H1 (cell line): ENCODE measurements at regions not wholly inside any gene's neighbourhood (a gene's known extent, or its start where the extent isn't known, plus 50 kb on each side); places are given as distances from the start of the nearest gene placed in this dataset.

Source experiments
- CTCF ChIA-PET: fragments of 300-600 bp; sonication (Branson Sonifier 250); formaldehyde crosslinking; loops from one replicate; lab custom pipeline; 2021; ENCODE audit not compliant: partially characterized antibody; lab: Charles Lee
- POLR2A ChIA-PET: fragments of 300-600 bp; sonication (Branson Sonifier 250); formaldehyde crosslinking; loops from one replicate; lab custom pipeline; 2021; ENCODE audit warnings: inconsistent platforms; ENCODE audit not compliant: partially characterized antibody; lab: Charles Lee
- DNase-seq, 2 experiments: peaks; one replicate each; pipeline versions ENCODE4 v3.0.0 to v3.0.0-alpha.2; 2010 to 2022; ENCODE audit warnings: low spot score in 2 of 2, low read depth in 1 of 2, mixed read lengths in 1 of 2
- FAIRE-seq: peaks from 2 replicates; lab custom pipeline; 2011; peaks lifted over from hg19 to GRCh38; lab: Jason Lieb, UNC
- H2AFZ ChIP-seq: 2 replicates; pipeline ENCODE4 v1.8.1; 2012; ENCODE audit warnings: low read length, inconsistent platforms
- H2AK5ac ChIP-seq: 2 replicates; pipeline ENCODE4 v1.6.1; 2013; ENCODE audit warnings: low read depth, low read length
- H2BK120ac ChIP-seq: replicated peaks from 2 replicates; pipeline ENCODE3; 2013; ENCODE audit warnings: low read depth, low read length, inconsistent platforms
- H2BK12ac ChIP-seq: 2 replicates; pipeline ENCODE4 v1.6.1; 2013; ENCODE audit warnings: low read depth, low read length
- H2BK15ac ChIP-seq: 2 replicates; pipeline ENCODE4 v1.6.1; 2013; ENCODE audit warnings: low read length
- H2BK20ac ChIP-seq: 2 replicates; pipeline ENCODE4 v1.6.1; 2013; ENCODE audit warnings: low read length
- H2BK5ac ChIP-seq: 2 replicates; pipeline ENCODE4 v1.6.1; 2013; ENCODE audit warnings: low read depth, low read length
- H3K14ac ChIP-seq: 2 replicates; pipeline ENCODE4 v1.6.1; 2013; ENCODE audit warnings: inconsistent platforms; ENCODE audit not compliant: insufficient read length
- H3K18ac ChIP-seq: 2 replicates; pipeline ENCODE4 v1.6.1; 2013; ENCODE audit warnings: low read length; ENCODE audit errors: extremely low read depth
- H3K23ac ChIP-seq: 2 replicates; pipeline ENCODE4 v1.6.1; 2013; ENCODE audit warnings: inconsistent platforms; ENCODE audit not compliant: insufficient read length
- H3K23me2 ChIP-seq: 2 replicates; pipeline ENCODE4 v1.6.1; 2013; ENCODE audit warnings: low read depth, low read length
- H3K27ac ChIP-seq: 2 replicates; pipeline ENCODE4 v1.6.1; 2011; ENCODE audit warnings: low read depth, low read length, inconsistent platforms
- H3K27me3 ChIP-seq, 4 experiments: replicated peaks in 1 of 4; 1 replicate in 1 of 4; 2 replicates in 3 of 4; pipeline versions ENCODE4 v1.6.1 to v1.8.1; 2011 to 2013; ENCODE audit warnings: low read length in 3 of 4, mild to moderate bottlenecking in 3 of 4, inconsistent platforms in 2 of 4, mixed read lengths in 2 of 4, moderate library complexity in 1 of 4; ENCODE audit not compliant: control insufficient read depth in 3 of 4, insufficient read depth in 3 of 4; ENCODE audit errors: extremely low read depth in 1 of 4
- H3K36me3 ChIP-seq, 4 experiments: 2 replicates each; pipeline versions ENCODE4 v1.6.1 to v1.8.1; 2011 to 2013; ENCODE audit warnings: mild to moderate bottlenecking in 4 of 4, low read length in 3 of 4, moderate library complexity in 2 of 4, control low read depth in 1 of 4, inconsistent platforms in 1 of 4; ENCODE audit not compliant: insufficient read depth in 4 of 4, control insufficient read depth in 2 of 4
- H3K4ac ChIP-seq: replicated peaks from 2 replicates; pipeline ENCODE3; 2013; ENCODE audit warnings: low read length, low read depth, mixed read lengths, inconsistent platforms; ENCODE audit not compliant: insufficient read length
- H3K4me1 ChIP-seq, 4 experiments: replicated peaks in 1 of 4; 1 replicate in 1 of 4; 2 replicates in 3 of 4; pipeline versions ENCODE4 v1.6.1 to v1.8.1; 2011 to 2013; ENCODE audit warnings: low read length in 3 of 4, inconsistent platforms in 2 of 4, mixed read lengths in 1 of 4; ENCODE audit not compliant: insufficient read depth in 4 of 4, control insufficient read depth in 3 of 4
- H3K4me2 ChIP-seq, 2 experiments: 2 replicates each; pipeline versions ENCODE4 v1.6.1 to v1.8.1; 2011 to 2013; ENCODE audit warnings: low read depth in 2 of 2, low read length in 2 of 2, control low read depth in 1 of 2, inconsistent platforms in 1 of 2, mild to moderate bottlenecking in 1 of 2; ENCODE audit not compliant: insufficient read depth in 1 of 2
- H3K4me3 ChIP-seq, 4 experiments: fragments of 200-600, 300-600 bp in 1 of 4; sonication (generic), shearing (Covaris generic), sonication (Bioruptor Twin) in 1 of 4; 2 replicates each; pipeline versions ENCODE4 v1.5.1 to v1.8.1; 2011 to 2016; ENCODE audit warnings: low read length in 4 of 4, low read depth in 3 of 4, control low read depth in 2 of 4, inconsistent platforms in 2 of 4, mild to moderate bottlenecking in 2 of 4, mixed read lengths in 1 of 4, moderate library complexity in 1 of 4; ENCODE audit not compliant: insufficient read depth in 2 of 4; ENCODE audit errors: extremely low read depth in 1 of 4
- H3K56ac ChIP-seq: replicated peaks from 2 replicates; pipeline ENCODE3; 2013; ENCODE audit warnings: low read depth, mild to moderate bottlenecking, mixed read lengths, low read length, inconsistent platforms; ENCODE audit not compliant: insufficient read length
- H3K79me1 ChIP-seq: 2 replicates; pipeline ENCODE4 v1.6.1; 2013; ENCODE audit warnings: low read depth, low read length, control low read depth
- H3K79me2 ChIP-seq, 2 experiments: 2 replicates each; pipeline versions ENCODE4 v1.6.1 to v1.8.1; 2012 to 2013; ENCODE audit warnings: low read length in 2 of 2, mild to moderate bottlenecking in 2 of 2, inconsistent platforms in 1 of 2; ENCODE audit not compliant: insufficient read depth in 2 of 2, control insufficient read depth in 1 of 2
- H3K9ac ChIP-seq, 4 experiments: replicated peaks in 1 of 4; 1 replicate in 1 of 4; 2 replicates in 3 of 4; pipeline versions ENCODE4 v1.6.1 to v1.8.1; 2011 to 2013; ENCODE audit warnings: low read depth in 3 of 4, low read length in 3 of 4, control low read depth in 2 of 4, mild to moderate bottlenecking in 2 of 4, moderate library complexity in 2 of 4, inconsistent platforms in 1 of 4; ENCODE audit errors: extremely low read depth in 1 of 4
- H3K9me3 ChIP-seq, 2 experiments: 2 replicates each; pipeline versions ENCODE4 v1.6.1 to v1.8.1; 2012 to 2013; ENCODE audit warnings: mild to moderate bottlenecking in 2 of 2, moderate library complexity in 2 of 2, control low read depth in 1 of 2, inconsistent platforms in 1 of 2, low read depth in 1 of 2, low read length in 1 of 2, mixed read lengths in 1 of 2; ENCODE audit not compliant: insufficient read depth in 2 of 2
- H4K20me1 ChIP-seq, 2 experiments: replicated peaks in 1 of 2; 2 replicates each; pipeline versions ENCODE3 to v1.8.1; 2011 to 2013; ENCODE audit warnings: inconsistent platforms in 2 of 2, low read length in 2 of 2, mild to moderate bottlenecking in 1 of 2; ENCODE audit not compliant: insufficient read depth in 2 of 2, control insufficient read depth in 1 of 2
- H4K5ac ChIP-seq: 2 replicates; pipeline ENCODE4 v1.6.1; 2013; ENCODE audit warnings: low read length, low read depth, mixed read lengths, inconsistent platforms; ENCODE audit not compliant: insufficient read length
- H4K8ac ChIP-seq: 2 replicates; pipeline ENCODE4 v1.8.0; 2013; ENCODE audit warnings: mild to moderate bottlenecking, moderate library complexity, low read length, inconsistent platforms; ENCODE audit not compliant: insufficient read depth; ENCODE audit errors: extremely low read depth
- H4K91ac ChIP-seq: replicated peaks from 2 replicates; pipeline ENCODE3; 2013; ENCODE audit warnings: low read length, mixed read lengths, inconsistent platforms; ENCODE audit not compliant: insufficient read length
- BRCA1 ChIP-seq: IDR thresholded peaks from 2 replicates; pipeline ENCODE4 v1.6.1; 2012; ENCODE audit warnings: low read depth, low read length, improper control_type of control experiment
- CEBPB ChIP-seq: IDR thresholded peaks from 2 replicates; pipeline ENCODE4 v1.6.1; 2012; ENCODE audit warnings: low read depth, low read length
- EGR1 ChIP-seq: IDR thresholded peaks from 2 replicates; pipeline ENCODE4 v1.6.1; 2011; ENCODE audit warnings: low read depth, low read length, borderline replicate concordance
- FOSL1 ChIP-seq: IDR thresholded peaks from 2 replicates; pipeline ENCODE4 v1.6.1; 2011; ENCODE audit warnings: mild to moderate bottlenecking, low read depth, low read length, moderate library complexity; ENCODE audit not compliant: insufficient read depth
- HDAC2 ChIP-seq, 2 experiments: fragments of 300-600 bp in 1 of 2; sonication (generic) in 1 of 2; IDR thresholded peaks; 2 replicates each; pipeline ENCODE4 v1.6.1; 2011 to 2012; ENCODE audit warnings: low read depth in 2 of 2, low read length in 2 of 2, mild to moderate bottlenecking in 2 of 2, moderate library complexity in 2 of 2, borderline replicate concordance in 1 of 2, inconsistent platforms in 1 of 2
- PHF8 ChIP-seq: fragments of 200-600 bp; sonication (generic); conservative IDR thresholded peaks from 2 replicates; pipeline ENCODE4 v1.7.1; 2012; ENCODE audit warnings: low read depth, mild to moderate bottlenecking, inconsistent platforms, low read length, moderate library complexity
- TAF1 ChIP-seq: IDR thresholded peaks from 2 replicates; pipeline ENCODE4 v1.6.1; 2011; ENCODE audit warnings: mild to moderate bottlenecking, low read depth, low read length
- TEAD4 ChIP-seq: IDR thresholded peaks from 2 replicates; pipeline ENCODE4 v1.6.1; 2012; ENCODE audit warnings: low read depth, low read length, inconsistent platforms, mixed read lengths
- WGBS, 2 experiments: shearing (Covaris generic) in 1 of 2; methylation state at CpG; one replicate each; pipeline versions ENCODE4 v1.1.6 to v1.1.7; 2013 to 2015; ENCODE audit warnings: low lambda C conversion rate in 2 of 2, mixed read lengths in 2 of 2, inconsistent platforms in 1 of 2, low coverage in 1 of 2, missing lambda C conversion rate in 1 of 2; ENCODE audit not compliant: insufficient replicate concordance in 2 of 2, insufficient coverage in 1 of 2, insufficient read length in 1 of 2; ENCODE audit errors: extremely low coverage in 1 of 2, missing lambda C conversion rate in 1 of 2; 5-methylcytosine and 5-hydroxymethylcytosine counted together
- TF ChIP-seq, protein P1 (sequence below): IDR thresholded peaks from 2 replicates; pipeline ENCODE4 v1.6.1; 2012; ENCODE audit warnings: inconsistent platforms

GRCh38 chr14:30796707-30797106 is 77.7 kb upstream of the COCH start:
- Histone ChIP-seq H4K8ac (no peak overlapping the region), H4K91ac (no peak overlapping the region), H3K27me3 (peaks cover 0 to 1% (median 0%) of the 10 kb centered on the region in 4 experiments; a peak in 1 of 7 replicates), H2AK5ac (no peak overlapping the region), H3K9ac (no peak overlapping the region), H3K4ac (no peak overlapping the region), H3K27ac (no peak overlapping the region), H2BK120ac (no peak overlapping the region), H3K9me3 (no peaks in the 10 kb centered on the region), H2BK15ac (no peak overlapping the region), H3K79me1 (no peaks in the 10 kb centered on the region), H2BK20ac (no peak overlapping the region), H3K23ac (no peak overlapping the region), H2AFZ (no peak overlapping the region), H2BK12ac (no peak overlapping the region), H2BK5ac (no peak overlapping the region), H3K79me2 (no peaks in the 10 kb centered on the region), H3K4me1 (no peaks in the 10 kb centered on the region), H3K36me3 (no peaks in the 10 kb centered on the region), H4K20me1 (no peaks in the 10 kb centered on the region), H3K56ac (no peak overlapping the region), H3K4me2 (no peak overlapping the region), H3K18ac (no peak overlapping the region), H3K4me3 (no peak overlapping the region), H3K23me2 (no peaks in the 10 kb centered on the region), H3K14ac (no peak overlapping the region), H4K5ac (no peak overlapping the region)
- ChIA-PET POLR2A (no interaction called here), CTCF (no interaction called here)
- no peak for FAIRE-seq
- 90% methylated on average over 1 of the region's 1 CpG; no CpG with 5 or more reads in 1 of the 2 experiments for WGBS, 2 experiments
- DNase-seq = no peak
- no peak for TF ChIP-seq CEBPB
- no peak for TF ChIP-seq FOSL1
- TF ChIP-seq HDAC2 (IDR thresholded peaks at IDR 0.05; ENCODE audit: borderline replicate concordance in 1 of 2, low read depth in 2 of 2, low read length in 2 of 2) = no peak
- no peak for TF ChIP-seq EGR1
- TF ChIP-seq BRCA1 = no peak
- no peak for TF ChIP-seq TEAD4
- TF ChIP-seq, protein P1, sequence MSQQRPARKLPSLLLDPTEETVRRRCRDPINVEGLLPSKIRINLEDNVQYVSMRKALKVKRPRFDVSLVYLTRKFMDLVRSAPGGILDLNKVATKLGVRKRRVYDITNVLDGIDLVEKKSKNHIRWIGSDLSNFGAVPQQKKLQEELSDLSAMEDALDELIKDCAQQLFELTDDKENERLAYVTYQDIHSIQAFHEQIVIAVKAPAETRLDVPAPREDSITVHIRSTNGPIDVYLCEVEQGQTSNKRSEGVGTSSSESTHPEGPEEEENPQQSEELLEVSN = no peak
- no peak for TF ChIP-seq TAF1
- TF ChIP-seq PHF8 = no peak
